HPDE6-E6E7 (cell line): ENCODE measurements at regions not wholly inside any gene's neighbourhood (a gene's known extent, or its start where the extent isn't known, plus 50 kb on each side); places are given as distances from the start of the nearest gene placed in this dataset.

Experiments used
- DNase-seq: peaks from one replicate; pipeline ENCODE4 v3.0.0; 2011; ENCODE audit warnings: missing footprints; ENCODE audit errors: extremely low spot score

DNA sequence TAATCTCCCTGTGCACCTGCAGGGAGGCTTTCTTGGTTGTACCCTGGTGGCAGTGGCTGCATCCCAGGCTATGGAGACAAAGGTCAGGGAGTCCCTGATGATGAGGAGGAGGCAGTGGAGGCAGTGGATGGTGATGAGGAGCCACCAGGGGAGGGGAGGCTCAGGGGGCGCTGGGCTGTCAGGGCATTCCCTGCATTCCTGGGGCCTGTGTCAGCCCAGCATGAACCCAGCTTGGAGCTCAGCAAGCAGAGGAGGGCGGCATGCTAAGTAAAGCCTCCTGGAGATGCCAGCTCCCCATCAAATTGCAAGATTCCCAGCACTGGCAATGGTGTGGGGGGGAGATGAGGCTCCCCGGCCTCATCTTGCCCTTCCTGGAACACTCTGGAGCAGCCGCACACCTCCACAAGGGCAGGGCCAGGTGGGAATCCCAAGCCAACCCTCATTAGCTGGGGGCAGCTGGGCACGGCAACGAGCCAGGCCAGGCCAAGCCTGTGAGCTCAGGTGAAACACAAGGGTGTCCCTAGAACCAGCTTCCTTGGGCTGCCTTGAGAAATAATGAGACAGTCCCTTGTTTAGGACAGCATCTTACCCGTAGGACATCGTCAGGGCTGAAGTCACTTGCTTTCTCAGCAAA, 469.5 kb downstream of the MATN1 start:
- no peak for DNase-seq

- DNase-seq, result no peak
Observed at GRCh38 chr1:30253361-30253760, 470.0 kb downstream of the MATN1 start.

- no peak for DNase-seq
Observed at GRCh38 chr1:30250984-30251850, 472.2 kb downstream of the MATN1 start.

GRCh38 chr1:30250338-30250983, 472.9 kb downstream of the MATN1 start:
- DNase-seq, result no peak

GRCh38 chr1:30249446-30250337, 473.7 kb downstream of the MATN1 start:
- DNase-seq, result no peak

DNA sequence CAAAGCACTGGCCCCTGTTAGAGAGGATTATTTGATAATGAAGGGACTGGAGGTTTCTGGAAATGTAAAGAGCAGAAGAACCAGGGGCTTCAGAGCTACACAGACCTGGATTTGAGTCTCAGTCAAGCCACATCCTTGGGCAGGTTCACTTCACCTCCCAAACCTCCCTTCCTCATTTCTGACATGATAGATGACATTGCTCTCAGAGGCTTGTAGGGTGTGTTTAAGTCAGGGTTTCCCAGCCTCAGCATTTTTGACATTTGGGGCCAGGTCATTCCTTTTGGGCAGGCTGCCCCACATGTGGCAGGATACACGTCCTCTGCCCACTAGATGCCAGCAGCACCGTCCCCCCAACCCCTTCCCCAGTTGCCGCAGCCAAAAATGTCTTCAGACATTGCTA, 474.6 kb downstream of the MATN1 start:
- no peak for DNase-seq

- DNase-seq, result no peak
Observed at GRCh38 chr1:30248373-30248772, 475.0 kb downstream of the MATN1 start.

DNA sequence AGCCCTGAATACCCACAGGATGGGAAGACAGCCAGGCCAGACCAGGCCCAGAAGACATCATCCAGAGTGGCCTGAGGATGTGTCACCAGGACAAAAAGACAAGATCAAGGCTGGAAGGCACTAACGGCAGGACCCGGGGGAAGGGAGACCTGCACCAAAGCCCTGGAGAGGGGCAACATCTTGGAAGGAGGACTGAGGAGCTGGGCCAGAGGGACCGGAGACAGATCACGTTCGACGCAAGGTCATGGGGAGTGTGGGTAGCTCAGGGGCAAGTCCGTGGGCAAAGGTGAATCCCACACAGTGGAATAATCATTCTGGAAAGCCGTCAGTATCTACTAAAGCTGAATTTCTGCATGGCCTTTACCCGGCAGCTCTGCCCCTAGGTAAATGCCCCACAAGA, 478.6 kb downstream of the MATN1 start:
- DNase-seq, result no peak

DNA sequence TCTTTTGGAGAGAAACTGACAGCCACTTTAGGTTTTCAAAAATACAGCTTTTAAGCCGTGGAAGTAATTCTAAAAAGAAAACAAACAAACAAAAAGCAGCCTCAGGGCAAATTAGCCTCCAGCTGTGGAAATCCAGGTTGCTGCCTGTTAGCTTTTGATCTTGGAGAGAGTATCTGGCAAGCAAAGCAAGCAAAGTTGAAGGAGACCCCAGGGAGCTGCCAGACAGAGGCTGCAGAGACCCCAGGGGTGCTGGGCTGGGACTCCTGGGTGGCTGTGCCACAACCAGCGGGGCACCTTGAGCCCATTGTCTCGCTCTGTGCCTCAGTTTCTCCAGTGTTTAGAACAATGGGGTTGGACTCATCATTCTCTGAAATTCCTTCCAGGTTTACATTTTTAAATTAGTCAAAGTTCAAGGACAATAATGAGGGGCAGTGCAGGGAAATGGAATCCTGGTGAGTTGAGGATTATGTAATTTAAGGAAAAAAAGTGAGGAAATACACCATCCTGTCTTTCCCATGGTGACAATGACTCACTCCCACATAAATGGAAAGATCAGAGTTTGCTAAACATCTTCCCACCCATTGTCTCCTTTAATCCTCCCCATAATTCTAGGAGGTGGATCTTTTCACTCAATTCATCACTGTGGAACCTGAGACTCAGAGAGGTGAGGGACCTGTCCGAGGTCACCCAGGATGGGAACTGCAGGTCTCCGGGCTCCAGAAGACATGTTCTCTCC, 480.5 kb downstream of the MATN1 start:
- DNase-seq, result no peak

DNA sequence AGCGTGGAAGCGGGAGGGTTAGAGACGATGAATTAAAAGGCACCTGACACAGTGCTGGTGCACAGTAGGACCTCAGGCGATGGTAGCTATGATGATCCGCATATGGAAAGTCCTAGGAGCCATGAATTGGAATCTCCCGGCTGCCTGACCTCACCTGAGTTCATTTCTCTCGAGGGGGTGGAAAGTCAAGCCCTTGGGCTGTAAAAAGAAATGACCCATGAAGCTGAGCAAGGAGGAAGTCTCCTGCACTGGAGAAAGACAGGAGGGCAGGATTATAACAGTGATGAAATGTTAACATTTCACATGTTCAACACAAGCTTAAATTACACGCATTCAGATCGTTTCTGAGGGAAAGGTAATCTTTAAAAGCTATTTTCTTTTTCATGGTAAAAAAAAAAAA, 481.2 kb downstream of the MATN1 start:
- DNase-seq, result no peak

GRCh38 chr1:30241681-30242080, 481.7 kb downstream of the MATN1 start:
- no peak for DNase-seq

- no peak for DNase-seq
Observed at GRCh38 chr1:30234091-30234490, 489.3 kb downstream of the MATN1 start.

DNA sequence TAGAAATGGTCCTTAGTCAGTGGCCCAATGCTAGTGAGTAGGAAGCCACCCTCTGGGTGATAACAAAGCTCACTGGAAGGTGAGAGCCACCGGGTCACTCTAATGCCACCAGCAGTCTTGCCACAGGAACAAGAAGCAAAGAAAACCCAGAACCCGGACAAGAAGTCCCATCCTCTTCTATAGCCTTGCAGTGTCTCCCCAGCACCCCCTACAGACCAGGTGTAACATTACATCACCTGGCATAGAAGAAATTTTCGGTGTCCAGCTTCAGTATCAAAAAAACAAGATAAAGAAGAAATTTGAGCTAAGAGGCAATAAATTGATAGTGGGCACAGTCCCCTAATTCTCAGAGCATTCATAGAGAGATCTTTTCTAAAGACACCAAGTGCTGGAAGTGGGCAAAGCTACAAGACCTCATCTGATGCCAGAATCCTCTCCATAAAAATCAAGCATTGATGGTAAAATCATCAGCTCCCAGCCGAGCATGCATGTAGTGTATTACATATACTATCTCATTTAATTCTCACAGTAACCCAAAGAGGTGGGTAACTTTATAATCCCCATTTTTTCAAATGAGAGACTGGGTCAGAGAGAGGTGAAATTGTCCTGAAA, 491.0 kb downstream of the MATN1 start:
- DNase-seq, result no peak

GRCh38 chr1:30229960-30230359, 493.4 kb downstream of the MATN1 start:
- no peak for DNase-seq

DNA sequence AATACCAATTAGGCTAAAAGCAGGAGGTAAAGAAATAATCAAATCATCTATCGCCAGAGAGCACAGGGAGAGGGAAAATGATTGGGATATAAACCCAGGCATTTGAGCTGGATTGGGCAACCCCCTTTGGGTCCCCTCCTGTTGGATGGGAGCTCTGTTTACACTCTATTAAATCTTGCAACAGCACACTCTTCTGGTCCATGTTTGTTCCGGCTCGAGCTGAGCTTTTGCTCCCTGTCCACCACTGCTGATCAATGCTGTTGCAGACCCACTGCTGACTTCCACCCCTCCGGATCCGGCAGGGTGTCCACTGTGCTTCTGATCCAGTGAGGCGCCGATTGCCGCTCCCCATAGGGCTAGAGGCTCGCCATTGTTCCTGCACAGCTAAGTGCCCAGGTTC, 493.8 kb downstream of the MATN1 start:
- DNase-seq, result no peak

- no peak for DNase-seq
Observed at GRCh38 chr1:30226648-30227047, 496.7 kb downstream of the MATN1 start.

- no peak for DNase-seq
Observed at GRCh38 chr1:30225357-30225756, 498.0 kb downstream of the MATN1 start.

DNA sequence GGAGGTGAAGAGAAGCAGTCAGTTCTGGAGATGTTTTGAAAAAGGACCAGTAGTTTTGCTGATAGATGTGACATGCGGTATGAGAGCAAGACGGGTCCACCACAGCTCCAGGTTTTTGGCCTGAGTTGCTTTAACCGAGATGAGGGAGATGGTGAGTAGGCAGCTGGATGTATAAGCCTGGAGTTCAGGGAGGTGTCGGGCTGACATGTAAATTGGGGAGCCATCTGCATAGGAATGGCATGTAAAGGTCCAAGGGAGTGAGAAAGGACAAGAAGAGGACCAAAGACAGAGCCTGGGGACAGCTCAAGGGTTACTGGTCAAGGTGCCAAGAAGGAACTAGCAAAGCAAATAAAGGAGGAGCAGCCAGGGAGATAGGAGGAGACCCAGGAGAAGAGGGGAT, 503.7 kb downstream of the MATN1 start:
- DNase-seq, result no peak

GRCh38 chr1:30218438-30218837, 504.9 kb downstream of the MATN1 start:
- no peak for DNase-seq

GRCh38 chr1:30216602-30217001, 506.8 kb downstream of the MATN1 start:
- DNase-seq, result no peak

- no peak for DNase-seq
Observed at GRCh38 chr1:30213936-30214335, 509.4 kb downstream of the MATN1 start.
